IMR-90 (cell line): ENCODE measurements at regions not wholly inside any gene's neighbourhood (a gene's known extent, or its start where the extent isn't known, plus 50 kb on each side); places are given as distances from the start of the nearest gene placed in this dataset.

Source experiments
- CEBPB ChIP-seq: IDR thresholded peaks from 2 replicates; pipeline ENCODE4 v1.6.1; 2012; ENCODE audit warnings: low read depth, low read length, improper control_type of control experiment
- CHD1 ChIP-seq: IDR thresholded peaks from 2 replicates; pipeline ENCODE4 v1.6.1; 2012; ENCODE audit warnings: low read depth, low read length, improper control_type of control experiment
- CTCF ChIP-seq: conservative IDR thresholded peaks from 2 replicates; pipeline ENCODE4 v1.5.1; 2012; ENCODE audit warnings: mild to moderate bottlenecking, low read depth, low read length, improper control_type of control experiment
- NFE2L2 ChIP-seq: fragments of 150-350 bp; IDR thresholded peaks from 2 replicates; pipeline ENCODE4 v1.6.1; 2016; ENCODE audit warnings: low read depth, mild to moderate bottlenecking, low read length
- POLR2A ChIP-seq: IDR thresholded peaks from 2 replicates; pipeline ENCODE4 v1.6.1; 2012; ENCODE audit warnings: mild to moderate bottlenecking, low read depth, low read length
- RAD21 ChIP-seq: IDR thresholded peaks from 2 replicates; pipeline ENCODE4 v1.6.1; 2012; ENCODE audit warnings: low read length, improper control_type of control experiment
- SMC3 ChIP-seq: fragments of 150-350 bp; IDR thresholded peaks from 2 replicates; pipeline ENCODE4 v1.6.1; 2016; ENCODE audit warnings: low read depth, mild to moderate bottlenecking, antibody characterized with exemption, low read length, moderate library complexity

GRCh38 chr12:42933461-42934081 is 344.0 kb upstream of the PRICKLE1 start:
- TF ChIP-seq CTCF (no peak), CEBPB (no peak), CHD1 (no peak), POLR2A (no peak), NFE2L2 (no peak), SMC3 (no peak), RAD21 (no peak)
